ENCODE measurements at regions not wholly inside any gene's neighbourhood (a gene's known extent, or its start where the extent isn't known, plus 50 kb on each side); places are given as distances from the start of the nearest gene placed in this dataset.

DNA sequence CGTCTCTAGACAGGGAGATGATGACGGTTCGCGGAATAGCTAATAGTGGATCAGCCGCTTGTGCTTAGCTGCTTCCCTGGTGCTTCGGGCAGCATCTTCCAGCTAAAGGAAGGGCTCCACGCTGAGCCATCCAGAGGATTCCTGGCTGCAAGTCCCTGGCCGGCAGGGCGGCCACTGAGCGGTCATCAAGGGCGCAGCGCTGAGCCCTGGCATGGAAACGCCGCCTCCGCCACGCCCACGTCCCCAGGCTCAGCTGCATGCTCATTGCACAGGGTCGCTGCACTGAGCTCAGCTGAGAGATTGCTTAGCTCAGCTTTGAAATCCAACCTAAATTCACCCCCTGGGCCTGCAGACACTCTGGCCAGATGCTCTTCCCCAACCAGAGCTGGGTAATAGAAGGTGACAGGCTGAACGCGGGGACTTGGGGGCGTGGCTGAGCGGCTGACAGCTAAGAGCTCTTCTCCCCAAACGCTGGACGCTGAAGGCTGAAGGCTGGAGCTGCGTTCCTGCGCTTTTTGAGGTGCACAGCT lies 118.2 kb upstream of the KIT start:
- FAIRE-seq (no peak), DNase-seq (ENCODE audit: extremely low spot score, insufficient read length, low read depth) (no peak)

DNA sequence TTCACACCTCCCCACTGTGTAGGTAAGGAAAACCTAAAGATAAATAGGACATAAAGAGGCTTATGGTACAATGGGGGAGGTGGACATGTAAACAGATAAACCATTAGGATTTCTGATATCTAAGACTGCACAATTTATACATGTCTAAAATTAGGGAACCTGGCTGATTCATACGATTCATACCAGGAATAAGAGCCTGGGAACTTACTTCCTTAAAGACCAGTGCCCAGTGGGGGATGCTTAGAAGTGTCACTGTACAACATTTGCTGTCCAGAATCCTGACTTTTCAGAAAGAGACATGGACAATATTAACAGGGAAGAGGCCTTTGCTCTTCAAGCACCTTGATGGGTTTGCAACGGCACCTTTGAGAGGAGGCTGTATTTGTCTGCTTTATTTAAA lies 116.8 kb upstream of the KIT start:
- no peak for FAIRE-seq
- DNase-seq (ENCODE audit: extremely low spot score, insufficient read length, low read depth) = no peak

DNA sequence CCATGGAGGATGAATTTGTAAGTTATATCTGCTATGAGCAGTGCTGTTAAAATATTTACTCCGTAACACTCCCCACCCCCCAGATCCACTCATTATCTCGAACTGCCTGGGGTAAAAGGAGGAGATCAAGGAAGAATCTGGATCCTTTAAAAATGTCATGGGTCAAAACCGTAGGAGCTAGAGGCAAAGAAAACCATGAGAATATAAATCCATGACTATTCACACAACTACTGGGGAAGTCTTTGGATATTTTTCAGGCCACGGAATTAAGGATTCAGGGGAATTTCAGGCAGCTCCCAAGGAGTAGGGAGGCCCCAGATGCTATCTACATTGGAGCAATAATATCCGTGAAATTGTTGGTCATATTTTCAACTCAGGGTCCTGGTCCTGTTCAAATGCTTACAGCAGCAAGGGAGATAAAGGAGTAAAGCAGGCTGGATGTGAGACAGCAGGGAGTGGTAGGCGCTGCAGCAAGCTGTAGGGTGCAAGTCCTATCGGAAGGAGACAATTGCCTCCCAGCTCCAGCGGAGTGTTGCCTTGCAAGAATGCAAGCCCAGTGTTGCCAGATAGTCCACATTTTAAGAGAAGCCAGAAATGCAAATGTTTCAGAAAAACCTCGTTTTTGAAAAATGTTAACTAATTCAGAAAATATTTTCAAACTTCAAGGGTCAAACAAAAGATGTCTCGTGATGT lies 116.2 kb upstream of the KIT start:
- no peak for DNase-seq (ENCODE audit: extremely low spot score, insufficient read length, low read depth)
- FAIRE-seq = no peak

DNA sequence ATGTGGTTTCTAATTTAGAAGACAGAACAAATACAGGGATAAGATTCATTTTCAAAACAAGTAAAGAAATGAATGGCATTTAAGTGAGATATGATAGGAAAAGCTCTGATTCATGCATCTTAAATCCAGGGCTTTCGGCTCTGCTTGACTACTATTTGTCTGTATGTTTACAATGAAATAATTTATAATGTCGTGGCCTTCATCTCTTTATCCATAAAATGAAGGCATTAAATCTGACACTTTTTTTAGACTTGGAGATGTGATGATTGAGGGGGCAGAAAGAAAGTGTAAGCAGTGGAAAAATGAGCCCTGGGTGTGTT lies 115.7 kb upstream of the KIT start:
- FAIRE-seq (no peak), DNase-seq (ENCODE audit: extremely low spot score, insufficient read length, low read depth) (no peak)

DNA sequence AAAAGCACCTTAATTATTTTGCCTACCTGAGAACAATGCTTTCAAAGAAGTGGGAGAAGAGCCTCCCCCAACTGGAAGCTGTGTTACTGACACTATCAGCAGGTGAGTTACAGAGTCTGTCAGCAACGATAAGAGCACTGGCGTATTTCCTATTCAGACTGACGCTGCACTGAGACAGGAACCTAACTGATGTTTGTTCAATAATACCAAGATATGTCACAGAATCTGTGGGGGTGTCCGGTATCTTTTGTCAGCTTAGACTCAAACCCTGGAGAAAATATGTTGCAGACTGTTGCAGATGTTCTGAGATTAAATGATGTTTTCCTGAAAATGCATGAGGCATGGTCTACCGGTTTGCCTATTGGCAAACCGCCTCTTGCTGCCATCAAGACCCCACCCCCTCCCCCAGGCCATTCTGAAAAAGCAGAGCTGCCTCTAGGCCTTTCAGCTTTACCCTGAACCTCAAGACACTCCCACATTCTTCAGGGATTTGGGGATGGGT lies 115.2 kb upstream of the KIT start:
- FAIRE-seq (no peak), DNase-seq (ENCODE audit: extremely low spot score, insufficient read length, low read depth) (no peak)

DNA sequence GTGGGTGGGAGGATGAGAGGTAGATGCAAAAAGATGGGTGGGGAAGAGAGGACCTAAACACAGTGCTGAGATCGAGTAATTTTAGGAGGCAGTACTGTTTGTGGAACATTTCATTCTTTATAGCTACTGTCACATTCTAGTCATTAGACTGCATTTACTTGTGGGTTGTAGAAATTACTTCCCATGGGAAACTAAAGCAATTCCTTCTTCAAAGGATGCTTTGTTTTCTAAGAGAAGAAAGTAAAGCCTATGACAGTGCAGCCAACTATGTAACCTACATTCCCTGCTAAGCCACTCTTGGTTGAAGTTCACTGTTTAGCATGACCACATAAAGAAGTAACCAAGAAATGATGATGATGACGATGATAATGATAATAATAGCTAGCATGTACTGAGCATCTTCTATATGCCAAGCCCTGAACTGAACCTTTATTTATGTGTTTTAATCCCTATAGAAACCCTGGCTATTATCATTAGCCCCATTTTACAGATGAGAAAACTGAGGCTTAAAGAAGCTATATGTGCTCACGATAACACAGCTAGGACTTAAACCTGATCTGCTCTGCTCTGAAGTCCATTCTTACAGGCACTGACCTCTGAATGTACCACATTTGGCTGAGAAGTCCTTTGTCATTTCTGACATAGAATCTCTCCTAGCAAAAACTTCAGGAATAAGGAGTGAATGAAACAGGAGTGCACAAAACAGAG lies 114.5 kb upstream of the KIT start:
- DNase-seq (ENCODE audit: extremely low spot score, insufficient read length, low read depth) = no peak
- FAIRE-seq = no peak

DNA sequence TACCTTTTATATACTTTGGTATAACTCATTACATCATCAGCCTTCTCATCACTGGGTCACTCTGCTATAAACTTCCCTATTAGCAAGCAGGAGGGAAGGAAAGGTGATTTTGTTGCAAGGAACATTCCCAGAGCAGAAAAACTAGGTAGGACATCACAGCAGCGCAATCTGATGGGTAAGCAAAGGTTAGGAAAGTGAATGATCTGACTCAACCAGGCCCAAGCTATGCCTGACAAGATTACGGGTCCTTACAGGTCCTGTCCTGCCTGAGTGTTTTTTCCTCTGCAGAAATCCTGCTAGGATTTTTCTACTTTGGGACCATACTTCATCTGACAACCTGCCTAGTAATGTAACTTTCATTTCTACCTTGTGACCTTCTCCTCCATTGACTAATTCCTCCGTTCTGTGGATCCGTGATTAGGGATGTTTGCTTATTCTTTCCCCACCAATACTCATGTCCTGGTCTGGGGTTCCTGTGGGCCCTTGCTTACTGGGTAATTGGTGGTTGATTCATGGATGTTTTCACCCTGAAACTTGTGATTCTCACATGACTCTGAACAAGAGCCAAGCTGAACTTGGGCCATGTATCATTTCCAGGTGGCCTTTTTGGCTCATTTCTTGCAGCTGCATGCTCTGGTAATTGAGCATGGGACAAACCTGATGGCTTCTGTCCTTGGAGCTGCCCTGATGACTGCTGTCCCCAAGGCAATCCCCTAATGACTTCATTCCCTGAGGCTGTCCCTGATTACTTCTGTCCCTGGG lies 111.9 kb upstream of the KIT start:
- FAIRE-seq = no peak
- no peak for DNase-seq (ENCODE audit: extremely low spot score, insufficient read length, low read depth)

DNA sequence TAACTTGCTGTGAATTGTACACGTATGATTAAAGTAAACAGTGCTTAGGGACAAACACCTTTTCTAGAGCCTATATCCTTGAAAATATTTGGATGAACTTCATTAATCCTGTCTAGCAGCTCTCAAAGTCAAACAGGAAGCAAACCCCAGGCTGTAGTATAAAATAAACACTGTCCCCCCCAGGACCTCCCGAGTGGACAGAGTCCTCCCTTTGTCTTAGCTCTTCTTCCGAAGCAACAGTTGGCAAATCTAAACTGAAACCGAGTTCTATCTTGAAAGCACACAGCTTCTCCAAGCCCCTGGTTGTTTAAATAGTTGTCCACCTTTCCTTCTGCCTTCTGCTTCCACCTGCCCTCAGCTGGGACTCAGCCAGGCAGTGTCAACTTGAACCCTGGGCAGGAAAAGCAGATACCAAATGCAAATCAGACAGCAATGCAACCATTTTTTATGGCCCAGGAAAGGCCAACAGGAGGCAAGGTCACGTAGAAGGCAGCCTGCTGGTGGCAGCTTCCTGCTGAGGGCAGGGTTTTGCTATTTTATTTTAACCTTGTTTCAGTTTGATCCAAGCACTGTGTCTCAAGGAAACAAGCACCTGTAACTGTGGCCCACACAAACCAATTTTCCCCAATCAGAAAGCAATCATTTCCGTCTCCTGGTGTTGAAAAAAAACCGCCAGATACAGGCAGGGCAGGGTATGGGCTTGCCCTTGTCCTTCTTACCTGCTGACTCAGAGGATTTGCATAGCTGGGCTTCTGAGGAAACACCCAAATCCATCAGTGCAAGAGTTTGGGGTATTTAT lies 110.3 kb upstream of the KIT start:
- DNase-seq (ENCODE audit: extremely low spot score, insufficient read length, low read depth) = no peak
- peak; percentile 67 for FAIRE-seq

DNA sequence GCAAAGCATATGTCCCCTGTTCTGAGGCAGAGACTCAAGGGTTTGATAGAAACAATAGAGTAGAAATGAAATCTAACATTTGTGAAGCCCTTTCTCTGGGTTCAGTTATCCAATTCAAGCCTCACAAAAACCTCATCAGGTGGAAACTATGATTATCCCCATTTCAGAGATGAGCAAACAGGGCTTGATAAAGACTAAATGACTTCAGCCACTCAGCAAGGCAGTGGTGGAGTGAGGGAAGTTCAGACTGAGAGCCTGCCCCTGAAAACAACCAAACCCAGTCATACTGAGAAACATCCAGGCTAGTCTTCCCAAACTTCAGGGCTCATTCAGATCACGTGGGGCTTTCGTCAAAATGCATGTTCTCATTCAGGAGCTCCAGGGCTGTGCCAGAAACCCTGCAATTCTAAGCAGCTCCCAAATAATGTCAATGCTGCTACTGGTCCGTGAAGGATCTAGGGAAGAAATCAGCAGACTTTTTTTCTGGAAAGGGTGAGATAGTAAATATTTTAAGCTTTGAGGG lies 109.6 kb upstream of the KIT start:
- FAIRE-seq = no peak

DNA sequence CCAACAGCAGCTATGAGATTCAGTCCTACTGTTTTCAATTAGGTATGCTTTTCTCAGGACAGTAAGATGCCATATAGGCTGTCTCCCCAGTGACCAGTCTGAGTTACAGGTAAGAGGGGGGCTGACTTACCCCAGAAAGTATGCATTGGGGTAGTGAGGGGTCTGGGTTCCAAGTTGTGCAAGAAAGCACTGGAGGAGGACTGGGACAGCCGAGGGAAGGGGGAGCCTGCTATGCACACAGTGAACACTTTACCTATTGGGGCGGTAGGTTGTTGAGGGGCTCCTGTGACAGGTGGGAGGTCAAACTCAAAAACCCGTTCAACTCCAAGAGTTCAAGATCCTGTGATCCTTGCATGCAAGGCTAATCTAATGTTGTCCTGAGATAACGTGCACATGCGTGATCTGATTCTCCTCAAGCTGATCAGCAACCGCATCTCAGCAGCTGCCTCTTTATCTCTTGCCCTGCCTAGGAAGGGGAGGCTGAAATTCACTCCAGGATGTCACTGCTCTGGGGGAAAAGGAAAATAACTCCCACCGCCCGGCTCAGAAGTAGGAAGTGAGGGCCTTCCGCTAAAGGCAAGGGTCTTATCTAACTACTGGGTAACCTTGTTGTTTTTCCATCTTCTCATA lies 108.8 kb upstream of the KIT start:
- DNase-seq (ENCODE audit: extremely low spot score, insufficient read length, low read depth) = no peak
- no peak for FAIRE-seq

More for the DNA sequence above, 109.6 kb upstream of the KIT start:
- DNase-seq (ENCODE audit: extremely low spot score, insufficient read length, low read depth) = no peak

DNA sequence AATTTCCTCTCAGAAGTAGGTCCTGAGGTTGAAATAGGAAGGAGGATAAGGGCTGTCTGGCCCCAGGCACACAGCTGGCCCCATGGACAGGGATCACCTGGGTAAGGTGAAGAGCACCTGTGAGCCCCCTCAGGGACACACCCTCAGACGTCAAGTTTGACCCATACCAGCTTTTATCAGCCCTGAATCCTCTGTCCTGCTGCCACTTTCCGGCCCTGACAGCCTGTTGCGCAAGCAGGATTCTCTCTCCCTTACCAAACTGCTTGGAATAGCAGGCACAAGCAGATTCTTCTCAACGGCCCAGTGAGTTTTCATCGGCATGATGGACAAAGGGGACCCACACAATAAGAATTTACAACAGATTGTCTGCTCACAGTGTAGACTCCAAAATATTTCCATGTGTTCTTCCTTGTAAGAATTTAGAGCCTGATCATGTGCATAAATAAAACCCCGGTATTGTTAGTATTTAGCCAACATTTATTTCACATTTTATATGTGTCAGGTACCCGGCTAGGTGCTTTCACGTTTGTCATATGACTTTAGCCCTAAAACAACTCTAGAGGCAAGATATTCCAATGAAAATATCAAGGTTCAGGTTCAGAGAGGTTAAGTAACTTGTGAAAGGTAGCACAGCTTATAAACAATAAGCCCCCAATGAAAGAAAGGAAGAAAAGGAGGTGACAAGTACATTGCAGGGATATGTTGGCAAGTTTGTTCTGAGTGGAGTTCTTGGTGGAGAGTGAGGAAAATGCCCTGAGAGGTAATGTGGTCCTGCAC lies 107.2 kb upstream of the KIT start:
- DNase-seq (ENCODE audit: extremely low spot score, insufficient read length, low read depth) (no peak), FAIRE-seq (no peak)

DNA sequence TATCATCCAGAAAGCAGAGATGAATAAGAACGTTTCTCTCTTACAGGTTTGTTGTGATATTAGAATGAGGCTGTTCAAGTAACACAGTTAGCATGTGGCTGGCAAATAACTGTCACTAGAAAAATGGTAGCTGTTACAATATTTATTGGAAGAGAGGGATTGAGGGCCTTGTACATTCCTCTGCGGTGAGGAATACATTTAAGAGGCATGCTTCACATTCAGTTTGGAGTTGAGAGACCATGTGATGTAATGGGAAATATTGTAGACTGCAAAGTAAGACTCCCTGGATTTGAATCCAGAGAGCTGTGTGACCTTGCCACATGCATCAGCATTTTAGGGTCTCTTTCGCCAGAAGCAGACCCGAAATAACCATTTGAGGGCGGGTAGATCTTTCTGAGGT lies 104.8 kb upstream of the KIT start:
- no peak for DNase-seq (ENCODE audit: extremely low spot score, insufficient read length, low read depth)

DNA sequence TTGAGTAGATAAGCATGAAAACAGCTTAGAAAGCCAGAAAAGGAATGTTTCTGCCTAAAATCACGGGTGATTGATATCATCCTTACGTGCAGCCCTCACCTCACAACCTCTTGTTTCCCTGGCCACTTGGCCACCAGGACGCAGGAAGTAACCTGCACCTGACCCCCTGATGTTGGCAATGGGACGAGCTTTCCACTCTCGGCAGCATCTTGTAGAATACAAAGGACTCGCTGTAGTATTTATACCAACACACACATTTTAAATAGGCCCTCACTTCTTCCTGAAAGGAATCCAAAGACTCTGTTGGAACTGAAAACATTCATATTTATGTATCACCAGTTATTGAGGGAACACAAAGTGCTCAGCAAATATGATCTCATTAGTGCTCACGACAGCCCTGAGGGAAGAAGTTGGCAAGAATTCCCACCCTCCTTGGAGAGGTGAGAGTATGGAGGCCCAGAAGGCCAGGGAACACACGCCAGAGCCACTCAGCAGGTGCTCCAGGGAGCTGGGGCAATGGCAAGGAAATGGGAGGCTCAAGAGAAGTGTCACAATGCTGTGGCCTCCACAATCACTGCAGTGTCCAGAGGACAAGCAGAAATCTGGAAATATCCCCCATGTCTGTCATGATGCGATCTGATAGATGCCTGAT lies 103.3 kb upstream of the KIT start:
- no peak for FAIRE-seq

More for the DNA sequence above, 104.8 kb upstream of the KIT start:
- no peak for FAIRE-seq

DNA sequence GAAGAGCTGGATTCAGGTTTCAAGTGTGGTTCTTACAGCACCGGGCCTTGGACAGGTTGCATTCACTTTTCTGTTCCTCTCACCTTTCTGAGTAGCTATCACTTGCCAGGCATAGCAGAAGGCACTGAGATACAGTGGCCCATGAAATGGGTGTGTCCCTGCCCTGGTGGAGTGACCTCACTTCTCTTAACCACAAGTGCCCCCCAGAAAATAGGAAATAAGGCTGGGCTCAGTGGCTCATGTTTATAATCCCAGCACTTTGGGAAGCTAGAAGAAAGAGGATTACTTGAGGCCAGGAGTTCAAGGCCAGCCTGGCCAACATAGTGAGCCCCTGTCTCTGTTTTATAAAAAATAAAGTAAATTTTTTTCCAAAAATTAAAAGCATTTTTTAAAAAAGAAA lies 101.7 kb upstream of the KIT start:
- DNase-seq (ENCODE audit: extremely low spot score, insufficient read length, low read depth) = no peak
- no peak for FAIRE-seq

More for the DNA sequence above, 103.3 kb upstream of the KIT start:
- no peak for DNase-seq (ENCODE audit: extremely low spot score, insufficient read length, low read depth)

DNA sequence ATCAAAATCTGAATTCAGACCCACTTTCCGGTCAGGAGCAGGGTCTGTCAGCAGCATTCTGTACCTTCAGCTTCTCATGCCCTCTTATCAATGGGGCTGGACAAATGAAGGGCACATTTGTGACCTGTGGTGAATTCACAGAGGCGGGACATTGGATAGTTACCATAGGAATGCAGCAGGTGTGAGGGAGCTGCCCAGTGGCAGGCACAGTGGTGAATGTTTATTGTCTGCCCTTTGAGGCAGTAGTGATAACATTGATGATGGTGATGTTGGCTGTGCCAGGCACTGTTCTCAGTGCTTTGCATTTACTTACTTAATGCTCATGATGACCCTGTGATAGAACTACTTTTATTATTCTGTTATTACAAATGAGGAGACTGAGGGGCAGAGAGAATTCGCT lies 101.2 kb upstream of the KIT start:
- DNase-seq (ENCODE audit: extremely low spot score, insufficient read length, low read depth) (no peak), FAIRE-seq (no peak)

DNA sequence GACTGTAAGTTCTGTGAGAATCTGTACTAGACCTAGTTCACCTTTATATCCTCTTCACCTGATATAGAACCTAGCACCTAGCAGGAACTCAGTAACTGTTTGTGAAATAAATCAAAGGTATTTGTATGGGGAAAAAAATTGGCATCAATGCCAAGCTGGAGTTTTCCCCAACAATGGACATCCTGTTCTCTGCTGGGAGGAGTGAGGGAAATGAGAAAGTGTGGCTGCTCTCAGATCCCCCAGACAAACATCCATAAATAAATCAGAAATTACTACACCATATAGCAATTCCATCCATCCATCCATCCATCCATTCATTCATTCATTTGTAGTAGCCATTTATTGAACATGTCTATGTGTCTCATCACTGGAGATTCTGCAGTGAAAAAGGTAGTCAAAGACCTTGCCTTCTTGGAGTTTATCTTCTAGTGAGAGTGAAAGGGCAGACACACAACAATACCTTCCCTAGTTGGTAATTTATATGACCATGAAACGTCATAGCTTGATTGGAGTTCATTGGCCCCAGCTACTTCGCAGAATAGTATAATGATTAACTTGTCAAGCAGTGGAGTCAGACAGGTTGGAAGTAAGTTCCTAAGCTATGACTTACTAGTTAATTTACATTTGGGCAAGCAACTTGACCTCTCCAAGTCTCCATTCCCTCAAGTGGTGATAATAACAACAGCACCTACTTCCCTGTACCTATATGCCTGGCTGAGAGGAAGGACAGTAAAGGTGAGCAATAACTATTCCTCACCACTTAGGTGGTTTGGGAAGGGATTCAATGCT lies 98.7 kb upstream of the KIT start:
- FAIRE-seq (no peak), DNase-seq (ENCODE audit: extremely low spot score, insufficient read length, low read depth) (no peak)

DNA sequence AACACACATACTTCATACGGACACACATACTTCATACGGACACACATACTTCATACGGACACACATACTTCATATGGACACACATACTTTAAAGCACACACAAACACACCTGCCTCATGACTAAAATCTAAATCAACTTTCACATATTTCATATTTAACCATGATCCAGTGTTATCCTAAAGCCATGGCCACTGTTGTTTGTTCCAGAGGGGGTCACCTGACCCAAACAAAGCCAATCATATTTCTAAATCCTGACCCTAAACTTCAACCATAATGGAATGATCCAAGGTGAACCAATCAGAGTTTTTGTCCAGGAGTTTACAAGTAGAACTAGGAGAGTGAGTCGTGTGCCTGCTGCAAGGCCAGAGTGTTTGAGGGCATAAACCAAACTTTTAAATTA lies 97.2 kb upstream of the KIT start:
- DNase-seq (ENCODE audit: extremely low spot score, insufficient read length, low read depth) (no peak), FAIRE-seq (no peak)
